ENCODE measurements at regions not wholly inside any gene's neighbourhood (a gene's known extent, or its start where the extent isn't known, plus 50 kb on each side); places are given as distances from the start of the nearest gene placed in this dataset.

DNA sequence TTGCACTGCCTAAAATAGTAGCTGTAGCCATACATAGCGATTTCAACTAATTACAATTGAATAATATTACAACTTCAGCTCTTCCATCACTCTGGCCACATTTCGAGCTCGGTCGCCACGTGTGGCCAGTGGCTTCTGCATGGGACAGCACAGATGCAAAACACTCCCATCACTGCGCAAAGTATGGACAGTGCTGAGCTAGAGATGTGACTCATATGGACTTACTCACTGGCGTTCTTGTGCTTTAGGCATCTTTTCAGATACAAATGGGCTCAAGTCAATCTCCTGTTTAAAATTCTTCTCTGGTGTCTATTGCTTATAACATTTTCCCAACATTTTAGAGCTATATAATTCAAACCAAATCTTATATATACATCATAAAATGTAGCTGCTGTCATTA lies 222.7 kb downstream of the ELAVL2 start:
- TF ChIP-seq, protein P1, sequence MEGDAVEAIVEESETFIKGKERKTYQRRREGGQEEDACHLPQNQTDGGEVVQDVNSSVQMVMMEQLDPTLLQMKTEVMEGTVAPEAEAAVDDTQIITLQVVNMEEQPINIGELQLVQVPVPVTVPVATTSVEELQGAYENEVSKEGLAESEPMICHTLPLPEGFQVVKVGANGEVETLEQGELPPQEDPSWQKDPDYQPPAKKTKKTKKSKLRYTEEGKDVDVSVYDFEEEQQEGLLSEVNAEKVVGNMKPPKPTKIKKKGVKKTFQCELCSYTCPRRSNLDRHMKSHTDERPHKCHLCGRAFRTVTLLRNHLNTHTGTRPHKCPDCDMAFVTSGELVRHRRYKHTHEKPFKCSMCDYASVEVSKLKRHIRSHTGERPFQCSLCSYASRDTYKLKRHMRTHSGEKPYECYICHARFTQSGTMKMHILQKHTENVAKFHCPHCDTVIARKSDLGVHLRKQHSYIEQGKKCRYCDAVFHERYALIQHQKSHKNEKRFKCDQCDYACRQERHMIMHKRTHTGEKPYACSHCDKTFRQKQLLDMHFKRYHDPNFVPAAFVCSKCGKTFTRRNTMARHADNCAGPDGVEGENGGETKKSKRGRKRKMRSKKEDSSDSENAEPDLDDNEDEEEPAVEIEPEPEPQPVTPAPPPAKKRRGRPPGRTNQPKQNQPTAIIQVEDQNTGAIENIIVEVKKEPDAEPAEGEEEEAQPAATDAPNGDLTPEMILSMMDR (IDR thresholded peaks at IDR 0.05), result no peak
- no peak for TF ChIP-seq ZFX (IDR thresholded peaks at IDR 0.05; ENCODE audit: borderline replicate concordance)
